Mucosa of descending colon (tissue), 3 donors: ENCODE measurements at regions not wholly inside any gene's neighbourhood (a gene's known extent, or its start where the extent isn't known, plus 50 kb on each side); places are given as distances from the start of the nearest gene placed in this dataset.

Source experiments
- ATAC-seq: fragments of 200-7000 bp; cut with Tn5 transposase; one replicate; pipeline ENCODE4 v1.9.1; 2020; ENCODE audit warnings: mild to moderate bottlenecking, moderate library complexity
- DNase-seq, 3 donors: peaks; one replicate each; pipeline ENCODE4 v3.0.0-alpha.2; 2020
- H3K36me3 ChIP-seq: fragments of 200-600 bp; one replicate; pipeline ENCODE4 v1.8.0; 2021; ENCODE audit warnings: low read depth, mild to moderate bottlenecking
- H3K4me1 ChIP-seq: fragments of 200-600 bp; one replicate; pipeline ENCODE4 v1.8.0; 2021; ENCODE audit warnings: low read depth, mild to moderate bottlenecking
- H3K4me3 ChIP-seq: fragments of 200-600 bp; one replicate; pipeline ENCODE4 v1.8.0; 2021; ENCODE audit warnings: mild to moderate bottlenecking
- H3K9me3 ChIP-seq: fragments of 200-600 bp; one replicate; pipeline ENCODE4 v1.8.0; 2021; ENCODE audit warnings: mild to moderate bottlenecking
- CTCF ChIP-seq: fragments of 200-600 bp; IDR thresholded peaks from one replicate; pipeline ENCODE4 v1.8.0; 2022; ENCODE audit warnings: antibody characterized with exemption, mild to moderate bottlenecking
- intact Hi-C, 2 donors: fragments of 100-400 bp; cut with DNase I in 1 of 2; cut with micrococcal nuclease in 1 of 2; formaldehyde crosslinking; loops; one replicate each; pipeline versions ENCODE4 v1.11.0 to v1.11.1; 2022; cut with DNase I, micrococcal nuclease
- donor health status: DM: no; HTN: no; CAD: no; lungs with moderate emphysema.
- donor health status: DM: no; HTN: no; CAD: no.
- donor health status: DM: no; HTN: yes; CAD: no.

- Histone ChIP-seq H3K4me3 (no peak overlapping the region), H3K4me1 (peaks cover 3% of the 10 kb centered on the region), H3K9me3 (no peaks in the 10 kb centered on the region), H3K36me3 (no peaks in the 10 kb centered on the region)
- intact Hi-C loops = no loop called here
- ATAC-seq (no peak), DNase-seq (no peak)
- TF ChIP-seq CTCF = no peak
Observed at GRCh38 chr22:23400286-23400981, 179.7 kb downstream of the IGLL1 start.

GRCh38 chr22:23399367-23400285 lies 180.5 kb downstream of the IGLL1 start:
- peak in 1 of 3 donors; percentile 49 for DNase-seq
- H3K9me3 ChIP-seq = no peaks in the 10 kb centered on the region
- H3K4me3 ChIP-seq = no peak overlapping the region
- H3K36me3 ChIP-seq = no peaks in the 10 kb centered on the region
- no peak for TF ChIP-seq CTCF
- intact Hi-C loops = no loop called here
- H3K4me1 ChIP-seq = peaks cover 3% of the 10 kb centered on the region
- ATAC-seq = no peak

GRCh38 chr22:23398701-23399366 lies 181.3 kb downstream of the IGLL1 start:
- ATAC-seq = no peak
- intact Hi-C loops = no loop called here

GRCh38 chr22:23397613-23398567 lies 182.2 kb downstream of the IGLL1 start:
- no peak for TF ChIP-seq CTCF
- no peaks in the 10 kb centered on the region for H3K36me3 ChIP-seq
- no peaks in the 10 kb centered on the region for H3K9me3 ChIP-seq
- intact Hi-C loops = no loop called here
- ATAC-seq (no peak), DNase-seq (no peak)
- H3K4me1 ChIP-seq = peaks cover 3% of the 10 kb centered on the region
- no peak overlapping the region for H3K4me3 ChIP-seq

More at GRCh38 chr22:23398701-23399366, 181.3 kb downstream of the IGLL1 start:
- no peak for DNase-seq
- no peaks in the 10 kb centered on the region for H3K9me3 ChIP-seq
- no peak for TF ChIP-seq CTCF
- peaks cover 3% of the 10 kb centered on the region for H3K4me1 ChIP-seq
- H3K4me3 ChIP-seq = no peak overlapping the region
- no peaks in the 10 kb centered on the region for H3K36me3 ChIP-seq
